ENCODE measurements at regions not wholly inside any gene's neighbourhood (a gene's known extent, or its start where the extent isn't known, plus 50 kb on each side); places are given as distances from the start of the nearest gene placed in this dataset.

GRCh38 chr6:8361259-8361658 is 74.1 kb downstream of the SLC35B3 start:
- Histone ChIP-seq H2BK5ac (ENCODE audit: low read depth, low read length, poor library complexity) (no peak overlapping the region), H3K4me2 (ENCODE audit: low read length) (no peak overlapping the region), H4K8ac (ENCODE audit: low read depth, low read length) (no peak overlapping the region), H2AFZ (ENCODE audit: insufficient read depth, low read length, poor library complexity) (no peak overlapping the region), H3K18ac (ENCODE audit: low read length) (no peak overlapping the region), H2BK12ac (ENCODE audit: low read length) (no peak overlapping the region), H3K4me1 (ENCODE audit: control insufficient read depth in 1 of 2, insufficient read depth in 2 of 2, low read length in 2 of 2) (no peaks in the 10 kb centered on the region), H3K9me3 (ENCODE audit: insufficient read depth, low read depth, low read length) (no peaks in the 10 kb centered on the region), H2AK5ac (ENCODE audit: low read length) (no peak overlapping the region), H3K79me1 (ENCODE audit: low read length) (no peaks in the 10 kb centered on the region), H4K12ac (ENCODE audit: low read depth, low read length) (no peak overlapping the region), H3K14ac (ENCODE audit: low read length) (no peak overlapping the region), H3K79me2 (ENCODE audit: control insufficient read depth, insufficient read depth, low read length, poor library complexity) (no peaks in the 10 kb centered on the region), H3K4ac (ENCODE audit: low read depth, low read length) (no peak overlapping the region), H3K27me3 (ENCODE audit: insufficient read depth, low read length) (no peaks in the 10 kb centered on the region), H3K4me3 (ENCODE audit: low read depth, low read length) (no peak overlapping the region), H2BK120ac (ENCODE audit: insufficient read depth, low read length, poor library complexity) (no peak overlapping the region), H3K27ac (ENCODE audit: low read depth, low read length) (no peak overlapping the region), H3K36me3 (ENCODE audit: control insufficient read depth in 1 of 2, insufficient read depth in 2 of 2, low read length in 2 of 2) (no peaks in the 10 kb centered on the region), H3K9ac (ENCODE audit: low read length) (no peak overlapping the region), H3K23ac (ENCODE audit: low read length) (no peak overlapping the region), H4K91ac (ENCODE audit: low read depth, low read length) (no peak overlapping the region)
- WGBS (ENCODE audit: extremely low coverage, insufficient coverage, insufficient read length), result no CpG with 5 or more reads among the region's 8 CpGs
- DNase-seq, result no peak

- WGBS (ENCODE audit: extremely low coverage, insufficient coverage, insufficient read length), result no CpG with 5 or more reads among the region's 4 CpGs
- no peak overlapping the region for H3K9ac ChIP-seq (ENCODE audit: low read length)
These were observed 82.4 kb downstream of the SLC35B3 start for GRCh38 chr6:8352966-8353340.

GRCh38 chr6:8352335-8352965 is 82.9 kb downstream of the SLC35B3 start:
- Histone ChIP-seq H3K27me3 (ENCODE audit: insufficient read depth, low read length) (no peaks in the 10 kb centered on the region), H3K4me2 (ENCODE audit: low read length) (no peak overlapping the region), H3K4me3 (ENCODE audit: low read depth, low read length) (no peak overlapping the region), H4K8ac (ENCODE audit: low read depth, low read length) (no peak overlapping the region), H2AK5ac (ENCODE audit: low read length) (no peak overlapping the region), H3K18ac (ENCODE audit: low read length) (no peak overlapping the region), H3K9ac (ENCODE audit: low read length) (no peak overlapping the region), H4K91ac (ENCODE audit: low read depth, low read length) (no peak overlapping the region), H3K4me1 (ENCODE audit: control insufficient read depth in 1 of 2, insufficient read depth in 2 of 2, low read length in 2 of 2) (no peaks in the 10 kb centered on the region), H3K27ac (ENCODE audit: low read depth, low read length) (no peak overlapping the region), H4K12ac (ENCODE audit: low read depth, low read length) (no peak overlapping the region), H3K79me2 (ENCODE audit: control insufficient read depth, insufficient read depth, low read length, poor library complexity) (no peaks in the 10 kb centered on the region), H3K79me1 (ENCODE audit: low read length) (no peaks in the 10 kb centered on the region), H2BK120ac (ENCODE audit: insufficient read depth, low read length, poor library complexity) (no peak overlapping the region), H3K14ac (ENCODE audit: low read length) (no peak overlapping the region), H3K23ac (ENCODE audit: low read length) (no peak overlapping the region), H3K4ac (ENCODE audit: low read depth, low read length) (no peak overlapping the region), H3K9me3 (ENCODE audit: insufficient read depth, low read depth, low read length) (no peaks in the 10 kb centered on the region), H2AFZ (ENCODE audit: insufficient read depth, low read length, poor library complexity) (no peak overlapping the region), H2BK5ac (ENCODE audit: low read depth, low read length, poor library complexity) (no peak overlapping the region), H2BK12ac (ENCODE audit: low read length) (no peak overlapping the region), H3K36me3 (ENCODE audit: control insufficient read depth in 1 of 2, insufficient read depth in 2 of 2, low read length in 2 of 2) (no peaks in the 10 kb centered on the region)
- WGBS (ENCODE audit: extremely low coverage, insufficient coverage, insufficient read length), result no CpG with 5 or more reads among the region's 1 CpG
- no peak for DNase-seq

More at GRCh38 chr6:8352966-8353340, 82.4 kb downstream of the SLC35B3 start:
- H3K4me3 ChIP-seq (ENCODE audit: low read depth, low read length), result no peak overlapping the region
- H3K9me3 ChIP-seq (ENCODE audit: insufficient read depth, low read depth, low read length), result no peaks in the 10 kb centered on the region
- H3K27ac ChIP-seq (ENCODE audit: low read depth, low read length), result no peak overlapping the region
- H4K91ac ChIP-seq (ENCODE audit: low read depth, low read length), result no peak overlapping the region
- H3K4me2 ChIP-seq (ENCODE audit: low read length), result no peak overlapping the region
- H3K4ac ChIP-seq (ENCODE audit: low read depth, low read length), result no peak overlapping the region
- H3K14ac ChIP-seq (ENCODE audit: low read length), result no peak overlapping the region
- no peaks in the 10 kb centered on the region for H3K79me1 ChIP-seq (ENCODE audit: low read length)
- H2AFZ ChIP-seq (ENCODE audit: insufficient read depth, low read length, poor library complexity), result no peak overlapping the region
- no peak overlapping the region for H4K8ac ChIP-seq (ENCODE audit: low read depth, low read length)
- no peak for DNase-seq
- no peaks in the 10 kb centered on the region for H3K4me1 ChIP-seq (ENCODE audit: control insufficient read depth in 1 of 2, insufficient read depth in 2 of 2, low read length in 2 of 2)
- H3K18ac ChIP-seq (ENCODE audit: low read length), result no peak overlapping the region
- no peak overlapping the region for H2BK12ac ChIP-seq (ENCODE audit: low read length)
- H3K36me3 ChIP-seq (ENCODE audit: control insufficient read depth in 1 of 2, insufficient read depth in 2 of 2, low read length in 2 of 2), result no peaks in the 10 kb centered on the region
- no peaks in the 10 kb centered on the region for H3K27me3 ChIP-seq (ENCODE audit: insufficient read depth, low read length)
- no peak overlapping the region for H3K23ac ChIP-seq (ENCODE audit: low read length)
- no peak overlapping the region for H4K12ac ChIP-seq (ENCODE audit: low read depth, low read length)
- no peak overlapping the region for H2BK5ac ChIP-seq (ENCODE audit: low read depth, low read length, poor library complexity)
- H3K79me2 ChIP-seq (ENCODE audit: control insufficient read depth, insufficient read depth, low read length, poor library complexity), result no peaks in the 10 kb centered on the region
- no peak overlapping the region for H2BK120ac ChIP-seq (ENCODE audit: insufficient read depth, low read length, poor library complexity)
- H2AK5ac ChIP-seq (ENCODE audit: low read length), result no peak overlapping the region

- Histone ChIP-seq H4K8ac (ENCODE audit: low read depth, low read length) (no peak overlapping the region), H3K4ac (ENCODE audit: low read depth, low read length) (no peak overlapping the region), H3K27ac (ENCODE audit: low read depth, low read length) (no peak overlapping the region), H2BK120ac (ENCODE audit: insufficient read depth, low read length, poor library complexity) (no peak overlapping the region), H3K79me2 (ENCODE audit: control insufficient read depth, insufficient read depth, low read length, poor library complexity) (no peaks in the 10 kb centered on the region), H3K4me3 (ENCODE audit: low read depth, low read length) (no peak overlapping the region), H2AK5ac (ENCODE audit: low read length) (no peak overlapping the region), H2BK5ac (ENCODE audit: low read depth, low read length, poor library complexity) (no peak overlapping the region), H3K79me1 (ENCODE audit: low read length) (no peaks in the 10 kb centered on the region), H2AFZ (ENCODE audit: insufficient read depth, low read length, poor library complexity) (no peak overlapping the region), H3K27me3 (ENCODE audit: insufficient read depth, low read length) (no peaks in the 10 kb centered on the region), H3K14ac (ENCODE audit: low read length) (no peak overlapping the region), H3K4me2 (ENCODE audit: low read length) (no peak overlapping the region), H3K18ac (ENCODE audit: low read length) (no peak overlapping the region), H4K12ac (ENCODE audit: low read depth, low read length) (no peak overlapping the region), H3K4me1 (ENCODE audit: control insufficient read depth in 1 of 2, insufficient read depth in 2 of 2, low read length in 2 of 2) (no peaks in the 10 kb centered on the region), H2BK12ac (ENCODE audit: low read length) (no peak overlapping the region), H4K91ac (ENCODE audit: low read depth, low read length) (no peak overlapping the region), H3K9ac (ENCODE audit: low read length) (no peak overlapping the region), H3K36me3 (ENCODE audit: control insufficient read depth in 1 of 2, insufficient read depth in 2 of 2, low read length in 2 of 2) (no peaks in the 10 kb centered on the region), H3K23ac (ENCODE audit: low read length) (no peak overlapping the region), H3K9me3 (ENCODE audit: insufficient read depth, low read depth, low read length) (peaks cover 3% of the 10 kb centered on the region)
- no peak for DNase-seq
- WGBS (ENCODE audit: extremely low coverage, insufficient coverage, insufficient read length), result no CpG with 5 or more reads among the region's 3 CpGs
These were observed 91.7 kb downstream of the SLC35B3 start for GRCh38 chr6:8343600-8343999.
